CD4-positive, alpha-beta T cell treated with Interleukin-2 at 100 ng/mL for 4 hours (primary cell): ENCODE measurements at regions not wholly inside any gene's neighbourhood (a gene's known extent, or its start where the extent isn't known, plus 50 kb on each side); places are given as distances from the start of the nearest gene placed in this dataset.
"Not testable (repeated sequence)": the region's sequence is repeated elsewhere in the genome, so short reads cannot be mapped to it uniquely, and the experiment has no call there.

Source experiments
- DNase-seq: peaks from one replicate; pipeline ENCODE4 v3.0.0-alpha.2; 2020; ENCODE audit warnings: low spot score

DNA sequence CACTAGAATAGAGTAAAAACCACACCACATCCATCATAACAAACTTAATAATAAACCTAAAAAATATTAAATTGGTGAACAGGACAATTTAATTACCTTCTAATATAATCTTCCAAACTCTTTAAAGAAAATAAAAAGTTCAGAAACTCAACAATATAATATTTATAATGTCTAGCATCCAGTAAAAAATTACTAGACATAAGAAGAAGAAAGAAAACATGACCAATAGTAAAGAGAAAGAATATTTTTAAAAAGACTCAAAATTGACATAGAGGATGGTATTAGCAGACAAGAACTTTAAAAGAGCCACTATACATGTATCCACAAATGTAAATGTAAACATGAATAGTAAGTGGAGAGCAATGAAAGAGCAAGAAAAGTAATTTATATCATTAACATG lies 388.4 kb downstream of the TFEC start:
- no peak for DNase-seq

GRCh38 chr7:115638853-115639252 lies 391.7 kb downstream of the TFEC start:
- no peak for DNase-seq

DNA sequence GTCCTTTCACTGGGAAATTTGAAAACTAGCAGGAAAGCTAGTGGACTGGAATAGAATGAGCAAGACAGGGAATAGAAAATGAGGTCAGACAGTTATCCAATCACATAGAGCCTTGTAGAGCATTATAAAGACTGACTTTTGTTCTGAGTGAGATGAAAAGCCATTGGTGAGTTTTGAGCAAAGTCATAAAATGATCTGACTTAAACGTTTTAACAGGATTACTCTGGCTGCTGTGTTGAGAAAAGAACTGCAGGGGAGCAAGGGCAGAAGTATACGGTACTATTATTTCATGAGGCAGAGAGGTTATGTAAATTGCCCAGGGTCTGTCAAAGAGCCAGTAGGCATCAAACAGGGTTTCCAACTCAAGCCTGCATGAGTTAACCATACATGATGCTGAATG lies 393.4 kb downstream of the TFEC start:
- no peak for DNase-seq

DNA sequence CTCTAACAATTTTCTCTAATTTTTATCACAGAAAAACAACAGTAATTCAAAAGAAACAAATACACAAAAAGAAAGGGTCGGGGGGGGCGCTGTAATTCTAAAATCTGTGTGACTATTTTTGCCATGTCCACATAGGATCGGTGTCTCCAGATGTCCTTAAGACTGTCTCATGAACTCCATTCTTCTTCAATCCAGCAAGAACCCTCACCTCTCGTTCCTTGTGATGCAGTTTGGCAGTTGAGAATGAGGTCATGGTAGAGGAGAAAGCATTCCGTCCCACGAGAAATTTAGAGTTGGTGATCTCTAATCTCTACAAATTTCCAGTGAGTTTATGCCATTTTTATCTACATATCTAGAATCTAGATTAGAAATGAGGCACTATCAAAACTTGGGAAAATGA lies 394.7 kb downstream of the TFEC start:
- no peak for DNase-seq

GRCh38 chr7:115635376-115635775 lies 395.2 kb downstream of the TFEC start:
- DNase-seq: no peak

GRCh38 chr7:115634633-115635032 lies 395.9 kb downstream of the TFEC start:
- DNase-seq: no peak

DNA sequence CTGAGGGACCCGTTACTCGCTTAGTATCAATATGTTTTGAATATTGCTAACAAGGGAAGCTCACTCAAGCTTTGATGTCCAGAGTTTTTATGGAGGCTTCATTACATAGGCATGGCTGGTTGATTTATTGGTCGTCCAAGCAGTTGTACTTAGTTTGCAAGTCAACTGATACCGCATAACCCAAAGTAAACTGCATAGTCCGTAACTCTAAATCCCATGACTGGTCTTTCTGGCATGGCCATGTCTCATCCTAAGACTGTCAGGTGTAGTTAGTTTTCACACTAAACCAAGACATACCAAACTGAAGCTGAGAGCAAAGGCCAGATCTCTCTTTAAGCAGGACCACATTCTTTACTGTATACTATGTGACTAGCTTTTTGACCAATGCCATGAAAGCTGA lies 397.9 kb downstream of the TFEC start:
- DNase-seq: no peak

DNA sequence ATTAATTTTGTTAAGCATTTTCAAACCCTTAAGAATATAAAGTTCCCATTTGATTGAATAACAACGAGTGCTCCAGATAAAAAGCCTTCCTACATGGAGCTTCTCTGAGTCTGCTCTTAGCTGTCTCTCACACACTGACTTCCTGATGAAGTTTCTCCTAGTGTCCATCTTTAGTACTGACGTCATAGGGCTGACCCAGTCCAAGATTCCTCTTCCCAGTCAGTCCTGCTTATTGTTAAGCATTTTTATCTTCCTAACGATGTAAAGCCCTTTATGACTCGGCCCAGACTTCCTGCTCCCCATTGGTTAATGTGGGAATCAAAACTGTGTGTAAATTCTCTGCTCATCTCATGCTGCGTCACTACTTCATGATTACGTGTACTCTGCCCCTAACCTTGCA lies 398.8 kb downstream of the TFEC start:
- DNase-seq: no peak

- no peak for DNase-seq
Measured at GRCh38 chr7:115630049-115630448, 400.5 kb downstream of the TFEC start.

DNA sequence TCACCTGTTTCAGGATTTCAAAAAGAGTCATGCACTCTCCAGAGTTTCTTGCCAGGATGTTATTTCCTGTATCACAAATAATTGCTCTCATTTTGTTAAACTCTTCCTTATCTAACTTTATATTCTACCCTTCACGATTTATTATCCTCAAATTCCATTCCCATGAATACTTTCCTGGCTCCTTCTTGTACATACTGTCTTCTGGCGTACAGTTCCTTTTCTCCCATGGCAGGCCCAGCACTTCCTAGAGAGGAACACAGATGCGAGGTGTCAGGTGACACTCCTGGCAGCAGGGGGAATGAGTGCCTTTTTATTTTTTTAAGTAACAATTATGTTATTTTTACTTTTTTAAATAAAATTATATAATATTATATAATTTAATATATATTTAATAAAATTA lies 411.9 kb downstream of the TFEC start:
- DNase-seq: no peak

DNA sequence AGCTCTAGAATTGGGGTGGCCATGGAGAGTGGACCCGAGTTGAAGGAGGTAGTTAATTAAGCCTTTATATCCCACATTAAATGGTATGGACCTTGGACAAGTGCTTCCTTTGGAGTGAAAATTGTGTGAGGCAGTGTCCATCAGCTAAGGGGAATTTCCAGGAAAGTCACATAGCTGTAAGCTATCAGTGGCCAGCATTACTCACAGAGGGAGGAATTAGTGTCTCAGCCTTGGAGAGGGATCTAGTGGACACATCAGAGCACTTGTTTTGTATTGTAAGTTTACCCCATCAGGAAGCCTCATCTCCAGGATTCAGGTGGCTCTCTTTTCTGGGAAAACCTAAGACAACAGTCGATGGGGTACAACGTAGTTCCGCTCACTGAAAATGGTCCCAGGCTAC lies 416.7 kb downstream of the TFEC start:
- DNase-seq: no peak

GRCh38 chr7:115603416-115603815 lies 427.1 kb downstream of the TFEC start:
- DNase-seq: no peak

- DNase-seq: no peak
Measured at GRCh38 chr7:115600207-115600606, 430.4 kb downstream of the TFEC start.

DNA sequence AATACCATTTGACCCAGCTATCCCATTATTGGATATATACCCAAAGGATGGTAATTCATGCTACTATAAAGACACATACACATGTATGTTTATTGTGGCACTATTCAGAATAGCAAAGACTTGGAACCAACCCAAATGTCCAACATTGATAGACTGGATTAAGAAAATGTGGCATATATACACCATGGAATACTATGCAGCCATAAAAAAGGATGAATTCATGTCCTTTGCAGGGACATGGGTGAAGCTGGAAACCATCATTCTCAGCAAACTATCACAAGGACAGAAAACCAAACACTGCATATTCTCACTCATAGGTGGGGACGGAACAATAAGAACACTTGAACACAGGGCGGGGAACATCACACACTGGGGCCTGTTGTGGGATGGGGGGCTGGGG lies 431.4 kb downstream of the TFEC start:
- not testable (repeated sequence) for DNase-seq

GRCh38 chr7:115597220-115597619 lies 433.3 kb downstream of the TFEC start:
- not testable (repeated sequence) for DNase-seq

DNA sequence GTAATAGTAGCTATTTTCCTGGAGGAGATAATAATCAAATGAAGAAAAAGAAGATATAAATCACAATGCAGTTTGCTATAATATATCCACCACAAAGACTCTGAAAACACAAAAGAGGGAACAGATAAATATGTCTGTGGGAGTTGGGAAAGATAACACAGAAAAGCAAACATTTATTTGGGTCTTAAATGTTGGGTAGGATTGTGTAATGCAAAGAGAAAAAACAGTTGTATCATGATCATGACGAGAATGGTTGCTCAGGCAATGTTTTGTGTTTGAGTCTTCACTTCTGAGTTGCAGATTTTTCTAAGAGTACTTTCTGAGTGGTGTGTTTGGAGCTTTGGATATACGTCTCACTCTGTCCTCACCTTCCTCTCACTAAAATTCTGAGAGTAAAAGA lies 437.5 kb downstream of the TFEC start:
- DNase-seq: no peak

- DNase-seq: no peak
Measured at GRCh38 chr7:115585015-115585718, 445.4 kb downstream of the TFEC start.

- DNase-seq: no peak
Measured at GRCh38 chr7:115582956-115583355, 447.6 kb downstream of the TFEC start.

- no peak for DNase-seq
Measured at GRCh38 chr7:115578576-115578975, 452.0 kb downstream of the TFEC start.

GRCh38 chr7:115574681-115575291 lies 455.8 kb downstream of the TFEC start:
- DNase-seq: no peak

DNA sequence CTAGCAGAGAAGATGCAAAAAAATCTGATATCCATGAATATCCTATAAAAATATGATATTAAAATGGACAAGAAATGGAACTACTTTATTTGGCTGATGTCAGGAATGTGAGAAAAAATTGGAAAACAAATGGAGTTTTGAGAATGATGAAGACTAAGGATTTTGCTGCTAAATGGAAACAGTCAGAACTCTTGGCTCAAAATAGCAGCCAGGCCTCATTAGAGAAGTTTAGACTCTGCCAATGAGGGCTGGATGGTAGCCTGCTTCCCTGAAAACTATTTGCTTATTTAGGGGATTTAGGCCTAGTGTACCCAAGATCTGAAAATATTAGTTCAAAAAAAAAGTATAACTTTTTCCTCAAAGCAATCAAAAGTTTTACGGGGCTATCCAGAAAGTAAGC lies 458.5 kb downstream of the TFEC start:
- no peak for DNase-seq

- no peak for DNase-seq
Measured at GRCh38 chr7:115561335-115562110, 469.0 kb downstream of the TFEC start.

DNA sequence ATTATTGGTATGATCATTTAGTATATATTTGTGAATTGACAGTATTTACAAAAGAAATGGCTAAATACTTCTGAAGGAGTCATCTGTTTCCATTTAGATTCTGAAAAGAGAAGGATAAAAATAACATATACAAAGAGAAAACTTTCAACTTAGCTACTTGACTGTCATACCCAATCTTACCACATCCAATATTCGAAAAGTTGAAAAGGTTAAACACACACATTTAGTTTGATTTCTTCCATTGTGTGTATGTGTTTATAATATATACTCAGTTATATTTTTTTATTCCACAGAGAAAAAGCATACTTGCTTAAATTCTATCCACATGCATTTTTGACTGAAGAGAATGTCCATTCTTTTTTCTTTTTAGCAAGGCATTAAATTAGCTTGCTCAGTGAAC lies 470.7 kb downstream of the TFEC start:
- DNase-seq: no peak
